ENCODE measurements at regions not wholly inside any gene's neighbourhood (a gene's known extent, or its start where the extent isn't known, plus 50 kb on each side); places are given as distances from the start of the nearest gene placed in this dataset.
"Not testable (repeated sequence)": the region's sequence is repeated elsewhere in the genome, so short reads cannot be mapped to it uniquely, and the experiment has no call there.

DNA sequence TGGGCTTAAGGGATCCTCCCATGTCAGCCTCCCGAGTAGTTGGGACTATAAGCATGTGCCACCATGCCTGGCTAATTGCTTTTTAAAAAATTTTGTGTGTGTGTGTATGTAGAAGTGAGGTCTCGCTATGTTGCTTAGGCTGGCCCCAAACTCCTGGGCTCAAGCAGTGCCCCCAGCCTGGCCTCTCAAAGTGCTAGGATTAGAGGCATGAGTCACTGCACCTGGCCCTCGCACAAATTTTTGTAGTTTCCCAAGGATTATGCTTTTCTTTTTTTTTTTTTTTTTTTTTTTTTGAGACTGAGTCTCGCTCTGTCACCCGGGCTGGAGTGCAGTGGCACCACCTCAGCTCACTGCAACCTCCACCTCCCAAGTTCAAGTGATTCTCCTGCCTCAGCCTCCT, 144.4 kb upstream of the HNRNPU start:
- no peak overlapping the region for H3K4me3 Mint-ChIP-seq
- Histone ChIP-seq H3K4me1 (ENCODE audit: control insufficient read depth in 2 of 2, insufficient read depth in 2 of 2, low read length in 2 of 2) (no peaks in the 10 kb centered on the region), H3K27me3 (ENCODE audit: control insufficient read depth in 2 of 2, insufficient read depth in 2 of 2, low read length in 2 of 2) (no peaks in the 10 kb centered on the region), H3K27ac (ENCODE audit: low read depth, low read length) (no peak overlapping the region), H3K36me3 (ENCODE audit: control insufficient read depth in 2 of 3, insufficient read depth in 3 of 3, low read length in 3 of 3) (no peaks in the 10 kb centered on the region), H3K4me3 (ENCODE audit: low read length) (no peak overlapping the region), H3K9me3 (ENCODE audit: control insufficient read depth in 2 of 3, low read length in 3 of 3) (no peaks in the 10 kb centered on the region)
- no peak for ATAC-seq
- H3K9me3 Mint-ChIP-seq, result no peaks in the 10 kb centered on the region
- ChIA-PET CTCF (no interaction called here), POLR2A (interaction anchor here (0.8 kb wide), 1 partner anchor 11 kb away, joined by 3 read pairs; no protein-coding TSS in a partner anchor)
- no peak overlapping the region for H3K27ac Mint-ChIP-seq
- peaks cover 0 to 6% (median 0%) of the 10 kb centered on the region in 7 donors for H3K4me1 Mint-ChIP-seq
- no peak for DNase-seq
- H3K36me3 Mint-ChIP-seq, result peaks cover 0 to 5% (median 0%) of the 10 kb centered on the region in 5 donors
- intact Hi-C loops (cut with micrococcal nuclease), result no loop called here
- no peaks in the 10 kb centered on the region for H3K27me3 Mint-ChIP-seq

DNA sequence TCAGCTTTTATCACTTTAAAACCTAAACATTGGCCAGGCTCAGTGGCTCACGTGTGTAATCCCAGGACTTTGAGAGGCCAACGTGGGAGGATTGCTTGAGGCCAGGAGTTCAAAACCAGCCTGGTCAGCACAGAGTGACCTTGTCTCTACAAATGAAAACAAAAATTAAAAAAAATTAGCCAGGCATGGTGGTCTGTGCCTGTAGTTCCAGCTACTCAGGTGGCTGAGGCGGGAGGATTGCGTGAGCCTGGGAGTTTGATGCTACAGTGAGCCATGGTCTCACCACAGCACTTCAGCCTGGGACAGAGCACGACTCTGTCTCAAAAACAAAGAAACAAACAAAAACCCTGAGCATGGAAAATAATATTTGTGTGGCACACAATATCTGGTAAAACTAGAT, 143.5 kb upstream of the HNRNPU start:
- H3K4me1 ChIP-seq (ENCODE audit: control insufficient read depth in 2 of 2, insufficient read depth in 2 of 2, low read length in 2 of 2), result no peaks in the 10 kb centered on the region
- intact Hi-C loops (cut with micrococcal nuclease), result no loop called here
- no peaks in the 10 kb centered on the region for H3K27me3 ChIP-seq (ENCODE audit: control insufficient read depth in 2 of 2, insufficient read depth in 2 of 2, low read length in 2 of 2)
- Mint-ChIP-seq H3K9me3 (no peaks in the 10 kb centered on the region), H3K4me3 (no peak overlapping the region), H3K4me1 (peaks cover 0 to 6% (median 0%) of the 10 kb centered on the region in 7 donors), H3K27ac (no peak overlapping the region), H3K27me3 (no peaks in the 10 kb centered on the region), H3K36me3 (peaks cover 0 to 5% (median 0%) of the 10 kb centered on the region in 5 donors)
- no peaks in the 10 kb centered on the region for H3K36me3 ChIP-seq (ENCODE audit: control insufficient read depth in 2 of 3, insufficient read depth in 3 of 3, low read length in 3 of 3)
- no peak for DNase-seq
- H3K9me3 ChIP-seq (ENCODE audit: control insufficient read depth in 2 of 3, low read length in 3 of 3), result no peaks in the 10 kb centered on the region
- H3K4me3 ChIP-seq (ENCODE audit: low read length), result no peak overlapping the region
- ChIA-PET CTCF (no interaction called here), POLR2A (interaction anchor here (0.8 kb wide), 1 partner anchor 12 kb away, joined by 3 read pairs; no protein-coding TSS in a partner anchor)
- no peak for ATAC-seq
- H3K27ac ChIP-seq (ENCODE audit: low read depth, low read length), result no peak overlapping the region

DNA sequence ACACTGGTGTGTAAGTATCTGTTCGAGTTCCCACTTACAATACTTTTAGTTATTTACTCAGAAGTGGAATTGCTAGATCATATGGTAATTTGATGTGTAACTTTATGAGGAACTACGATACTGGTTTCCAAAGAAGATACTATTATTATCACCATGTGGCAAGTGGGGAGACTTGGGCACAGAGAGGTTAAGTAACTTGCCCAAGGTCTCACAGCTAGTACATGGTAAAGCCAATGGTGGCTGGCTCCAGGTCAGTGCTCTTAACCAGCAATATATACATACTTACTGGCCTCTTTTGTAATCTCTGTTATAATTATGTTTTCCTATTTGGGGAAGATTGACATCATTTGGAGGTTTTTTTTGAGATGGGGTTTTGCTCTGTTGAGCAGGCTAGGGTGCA, 138.9 kb upstream of the HNRNPU start:
- Histone ChIP-seq H3K9me3 (ENCODE audit: control insufficient read depth in 2 of 3, low read length in 3 of 3) (no peaks in the 10 kb centered on the region), H3K27ac (ENCODE audit: low read depth, low read length) (no peak overlapping the region), H3K27me3 (ENCODE audit: control insufficient read depth in 2 of 2, insufficient read depth in 2 of 2, low read length in 2 of 2) (no peaks in the 10 kb centered on the region), H3K4me3 (ENCODE audit: low read length) (no peak overlapping the region), H3K4me1 (ENCODE audit: control insufficient read depth in 2 of 2, insufficient read depth in 2 of 2, low read length in 2 of 2) (no peaks in the 10 kb centered on the region), H3K36me3 (ENCODE audit: control insufficient read depth in 2 of 3, insufficient read depth in 3 of 3, low read length in 3 of 3) (no peaks in the 10 kb centered on the region)
- H3K27ac Mint-ChIP-seq, result no peak overlapping the region
- H3K36me3 Mint-ChIP-seq, result peaks cover 0 to 4% (median 0%) of the 10 kb centered on the region in 5 donors
- H3K27me3 Mint-ChIP-seq, result no peaks in the 10 kb centered on the region
- no peak overlapping the region for H3K4me3 Mint-ChIP-seq
- DNase-seq (no peak), ATAC-seq (no peak)
- H3K9me3 Mint-ChIP-seq, result peaks cover 0 to 3% (median 0%) of the 10 kb centered on the region in 11 donors
- intact Hi-C loops (cut with micrococcal nuclease), result no loop called here
- ChIA-PET CTCF (no interaction called here), POLR2A (no interaction called here)
- peaks cover 0 to 13% (median 0%) of the 10 kb centered on the region in 7 donors for H3K4me1 Mint-ChIP-seq

DNA sequence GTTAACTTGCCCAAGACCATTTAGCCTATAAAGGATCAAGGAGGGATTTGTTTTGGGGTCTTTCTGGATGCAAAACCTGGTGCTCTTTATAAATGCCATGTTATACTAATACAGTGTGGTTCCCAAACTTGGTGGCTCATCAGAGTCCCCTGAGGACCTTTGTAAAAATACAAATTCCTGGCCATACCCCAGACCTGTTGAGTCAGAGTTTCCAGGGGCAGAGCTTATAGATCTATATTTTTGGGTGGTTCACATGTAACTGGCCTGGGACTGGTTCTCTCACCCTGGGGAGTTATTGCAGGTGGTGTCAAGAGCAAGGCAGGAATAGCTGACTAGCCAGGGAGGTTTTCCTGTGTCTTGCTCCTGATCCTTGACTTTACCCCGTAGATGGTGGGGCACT, 136.9 kb upstream of the HNRNPU start:
- Histone ChIP-seq H3K4me1 (ENCODE audit: control insufficient read depth in 2 of 2, insufficient read depth in 2 of 2, low read length in 2 of 2) (no peaks in the 10 kb centered on the region), H3K4me3 (ENCODE audit: low read length) (no peak overlapping the region), H3K27ac (ENCODE audit: low read depth, low read length) (no peak overlapping the region), H3K27me3 (ENCODE audit: control insufficient read depth in 2 of 2, insufficient read depth in 2 of 2, low read length in 2 of 2) (no peaks in the 10 kb centered on the region), H3K9me3 (ENCODE audit: control insufficient read depth in 2 of 3, low read length in 3 of 3) (no peaks in the 10 kb centered on the region), H3K36me3 (ENCODE audit: control insufficient read depth in 2 of 3, insufficient read depth in 3 of 3, low read length in 3 of 3) (no peaks in the 10 kb centered on the region)
- H3K4me1 Mint-ChIP-seq, result peaks cover 0 to 13% (median 0%) of the 10 kb centered on the region in 7 donors
- H3K27ac Mint-ChIP-seq, result no peak overlapping the region
- ATAC-seq, result no peak
- ChIA-PET POLR2A (no interaction called here), CTCF (no interaction called here)
- intact Hi-C loops (cut with micrococcal nuclease), result no loop called here
- no peaks in the 10 kb centered on the region for H3K27me3 Mint-ChIP-seq
- no peak for DNase-seq
- H3K4me3 Mint-ChIP-seq, result no peak overlapping the region
- peaks cover 0 to 4% (median 4%) of the 10 kb centered on the region in 5 donors for H3K36me3 Mint-ChIP-seq
- H3K9me3 Mint-ChIP-seq, result peaks cover 0 to 3% (median 0%) of the 10 kb centered on the region in 11 donors

DNA sequence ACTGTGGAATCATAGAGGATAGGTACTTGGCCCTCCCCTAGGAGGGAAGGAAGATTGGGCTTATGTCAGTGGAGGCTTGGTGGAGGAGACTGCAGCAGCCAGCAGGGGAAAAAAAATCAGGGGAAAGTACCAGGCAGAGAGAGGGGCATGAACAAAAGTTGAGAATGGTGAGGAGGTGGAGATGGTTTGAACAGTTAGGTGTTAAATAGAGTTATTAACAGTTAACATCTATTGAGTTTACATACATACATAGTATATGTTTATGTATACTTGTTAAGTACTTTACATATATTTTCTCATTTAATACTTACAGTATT, 136.5 kb upstream of the HNRNPU start:
- no peak overlapping the region for H3K27ac ChIP-seq (ENCODE audit: low read depth, low read length)
- H3K4me3 ChIP-seq (ENCODE audit: low read length), result no peak overlapping the region
- ChIA-PET POLR2A (no interaction called here), CTCF (interaction anchor here (0.6 kb wide), 1 partner anchor 1933 kb away, joined by 3 read pairs; no protein-coding TSS in a partner anchor)
- Mint-ChIP-seq H3K9me3 (peaks cover 0 to 3% (median 0%) of the 10 kb centered on the region in 11 donors), H3K4me1 (peaks cover 0 to 11% (median 0%) of the 10 kb centered on the region in 7 donors), H3K27me3 (no peaks in the 10 kb centered on the region), H3K4me3 (no peak overlapping the region), H3K27ac (peak overlapping the region in 1 of 9 donors; percentile 37), H3K36me3 (peaks cover 0 to 8% (median 4%) of the 10 kb centered on the region in 5 donors)
- intact Hi-C loops (cut with micrococcal nuclease), result no loop called here
- no peak for ATAC-seq
- H3K27me3 ChIP-seq (ENCODE audit: control insufficient read depth in 2 of 2, insufficient read depth in 2 of 2, low read length in 2 of 2), result no peaks in the 10 kb centered on the region
- H3K9me3 ChIP-seq (ENCODE audit: control insufficient read depth in 2 of 3, low read length in 3 of 3), result no peaks in the 10 kb centered on the region
- no peaks in the 10 kb centered on the region for H3K36me3 ChIP-seq (ENCODE audit: control insufficient read depth in 2 of 3, insufficient read depth in 3 of 3, low read length in 3 of 3)
- no peak for DNase-seq
- no peaks in the 10 kb centered on the region for H3K4me1 ChIP-seq (ENCODE audit: control insufficient read depth in 2 of 2, insufficient read depth in 2 of 2, low read length in 2 of 2)

DNA sequence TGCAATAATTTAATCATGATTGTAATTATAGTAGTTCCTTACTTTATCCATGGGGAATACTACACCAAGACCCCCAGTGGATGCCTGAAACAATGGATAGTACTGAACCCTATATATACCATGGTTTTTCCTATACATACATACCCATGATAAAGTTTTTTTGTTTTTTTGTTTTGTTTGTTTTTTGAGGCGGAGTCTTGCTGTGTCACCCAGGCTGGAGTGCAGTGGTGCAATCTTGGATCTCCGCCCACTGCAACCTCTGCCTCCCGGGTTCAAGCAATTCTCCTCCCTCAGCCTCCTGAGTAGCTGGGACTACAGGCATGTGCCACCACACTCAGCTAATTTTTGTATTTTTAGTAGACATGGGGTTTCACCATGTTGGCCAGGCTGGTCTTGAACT, 135.3 kb upstream of the HNRNPU start:
- intact Hi-C loops (cut with micrococcal nuclease); H3K36me3 ChIP-seq (ENCODE audit: control insufficient read depth in 2 of 3, insufficient read depth in 3 of 3, low read length in 3 of 3); H3K27me3 ChIP-seq (ENCODE audit: control insufficient read depth in 2 of 2, insufficient read depth in 2 of 2, low read length in 2 of 2); H3K9me3 Mint-ChIP-seq; H3K9me3 ChIP-seq (ENCODE audit: control insufficient read depth in 2 of 3, low read length in 3 of 3); H3K4me3 Mint-ChIP-seq; ATAC-seq; POLR2A ChIA-PET; H3K27ac ChIP-seq (ENCODE audit: low read depth, low read length); H3K27ac Mint-ChIP-seq; H3K4me3 ChIP-seq (ENCODE audit: low read length); H3K4me1 Mint-ChIP-seq; CTCF ChIA-PET; DNase-seq; H3K4me1 ChIP-seq (ENCODE audit: control insufficient read depth in 2 of 2, insufficient read depth in 2 of 2, low read length in 2 of 2); H3K27me3 Mint-ChIP-seq: not testable (repeated sequence)
- H3K36me3 Mint-ChIP-seq, result peaks cover 0 to 16% (median 4%) of the 10 kb centered on the region in 5 donors

DNA sequence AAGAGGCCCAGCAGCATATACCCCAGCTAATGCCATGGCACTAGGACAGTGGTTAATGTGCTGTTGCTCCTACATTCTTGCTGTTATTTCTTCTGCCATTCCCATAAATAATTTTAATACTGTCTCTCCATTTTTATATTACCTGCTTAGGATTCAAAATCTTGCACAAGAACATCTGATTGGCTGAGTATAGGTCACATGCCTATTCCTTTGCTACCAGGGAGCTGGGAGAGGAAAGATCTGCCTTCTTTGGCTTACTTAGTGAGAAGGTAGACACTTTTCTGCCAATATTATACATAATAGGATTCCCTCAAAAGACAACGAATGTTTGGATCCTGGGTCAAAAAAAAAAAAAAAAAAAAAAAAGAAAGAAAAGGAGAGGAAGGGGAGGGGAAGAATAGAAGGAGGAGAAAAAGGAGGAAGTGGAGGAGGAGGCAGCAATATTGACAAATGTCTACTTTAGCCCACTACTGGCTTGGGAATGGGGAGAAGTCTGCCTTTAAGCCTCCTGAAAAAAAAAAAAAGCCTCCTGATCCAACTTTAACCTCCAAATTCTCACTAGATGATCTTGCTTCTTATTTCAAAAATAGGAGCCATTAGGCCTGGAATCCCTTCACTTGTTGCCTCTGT, 134.5 kb upstream of the HNRNPU start:
- H3K36me3 ChIP-seq (ENCODE audit: control insufficient read depth in 2 of 3, insufficient read depth in 3 of 3, low read length in 3 of 3), result no peaks in the 10 kb centered on the region
- CTCF ChIA-PET, result no interaction called here
- H3K36me3 Mint-ChIP-seq, result peaks cover 0 to 18% (median 4%) of the 10 kb centered on the region in 5 donors
- H3K27ac ChIP-seq (ENCODE audit: low read depth, low read length), result no peak overlapping the region
- peaks cover 0 to 3% (median 0%) of the 10 kb centered on the region in 11 donors for H3K9me3 Mint-ChIP-seq
- POLR2A ChIA-PET, result interaction anchor here (0.6 kb wide), 1 partner anchor 625 kb away, joined by 5 read pairs; no protein-coding TSS in a partner anchor
- H3K4me1 ChIP-seq (ENCODE audit: control insufficient read depth in 2 of 2, insufficient read depth in 2 of 2, low read length in 2 of 2), result no peaks in the 10 kb centered on the region
- no peaks in the 10 kb centered on the region for H3K27me3 ChIP-seq (ENCODE audit: control insufficient read depth in 2 of 2, insufficient read depth in 2 of 2, low read length in 2 of 2)
- intact Hi-C loops (cut with micrococcal nuclease), result no loop called here
- no peak for DNase-seq
- H3K27me3 Mint-ChIP-seq, result no peaks in the 10 kb centered on the region
- no peak overlapping the region for H3K4me3 ChIP-seq (ENCODE audit: low read length)
- H3K9me3 ChIP-seq (ENCODE audit: control insufficient read depth in 2 of 3, low read length in 3 of 3), result no peaks in the 10 kb centered on the region
- H3K27ac Mint-ChIP-seq, result no peak overlapping the region
- no peak for ATAC-seq
- H3K4me3 Mint-ChIP-seq, result no peak overlapping the region
- peaks cover 0 to 8% (median 0%) of the 10 kb centered on the region in 7 donors for H3K4me1 Mint-ChIP-seq

Measured in naive thymus-derived CD4-positive, alpha-beta T cell (primary cell).